Keratinocyte (primary cell): ENCODE measurements at regions not wholly inside any gene's neighbourhood (a gene's known extent, or its start where the extent isn't known, plus 50 kb on each side); places are given as distances from the start of the nearest gene placed in this dataset.

Source experiments
- DNase-seq: peaks from one replicate; pipeline ENCODE4 v3.0.0-alpha.2; 2011; ENCODE audit warnings: low read depth, missing footprints, low spot score
- FAIRE-seq: peaks from 2 replicates; lab custom pipeline; 2011; peaks lifted over from hg19 to GRCh38; lab: Jason Lieb, UNC
- H2AFZ ChIP-seq: 2 replicates; pipeline ENCODE4 v1.6.0; 2012; ENCODE audit warnings: low read length, control low read depth, inconsistent platforms; ENCODE audit not compliant: control insufficient read depth
- H3K27ac ChIP-seq: 2 replicates; pipeline ENCODE4 v1.5.1; 2011; ENCODE audit warnings: low read length; ENCODE audit not compliant: control insufficient read depth, insufficient read depth
- H3K27me3 ChIP-seq: 3 replicates; pipeline ENCODE4 v1.6.0; 2011; ENCODE audit warnings: low read length; ENCODE audit not compliant: control insufficient read depth, insufficient read depth; ENCODE audit errors: extremely low read depth
- H3K36me3 ChIP-seq, 2 experiments: 2 replicates in 1 of 2; 3 replicates in 1 of 2; pipeline ENCODE4 v1.5.1; 2011; ENCODE audit warnings: low read length in 2 of 2, mild to moderate bottlenecking in 1 of 2; ENCODE audit not compliant: control insufficient read depth in 2 of 2, insufficient read depth in 2 of 2; ENCODE audit errors: extremely low read depth in 1 of 2
- H3K4me1 ChIP-seq: 3 replicates; pipeline ENCODE4 v1.5.1; 2011; ENCODE audit warnings: low read length; ENCODE audit not compliant: control insufficient read depth, insufficient read depth; ENCODE audit errors: extremely low read depth
- H3K4me2 ChIP-seq: 3 replicates; pipeline ENCODE4 v1.6.0; 2011; ENCODE audit warnings: low read depth, low read length; ENCODE audit not compliant: control insufficient read depth, insufficient read depth; ENCODE audit errors: extremely low read depth
- H3K4me3 ChIP-seq, 3 experiments: fragments of 200-600 bp in 1 of 3; sonication (generic) in 1 of 3; 2 replicates in 2 of 3; 3 replicates in 1 of 3; pipeline ENCODE4 v1.5.1; 2011 to 2016; ENCODE audit warnings: low read length in 3 of 3, mild to moderate bottlenecking in 3 of 3, control low read depth in 2 of 3, inconsistent platforms in 1 of 3, low read depth in 1 of 3, mixed read lengths in 1 of 3, mixed run types in 1 of 3, moderate library complexity in 1 of 3; ENCODE audit not compliant: control insufficient read depth in 2 of 3, insufficient read depth in 2 of 3; ENCODE audit errors: extremely low read depth in 1 of 3
- H3K79me2 ChIP-seq: 2 replicates; pipeline ENCODE4 v1.6.0; 2012; ENCODE audit warnings: low read length; ENCODE audit not compliant: control insufficient read depth, insufficient read depth
- H3K9ac ChIP-seq: 3 replicates; pipeline ENCODE4 v1.6.0; 2011; ENCODE audit warnings: low read length; ENCODE audit not compliant: control insufficient read depth, insufficient read depth; ENCODE audit errors: extremely low read depth
- H3K9me1 ChIP-seq: 3 replicates; pipeline ENCODE4 v1.6.0; 2011; ENCODE audit warnings: low read length; ENCODE audit not compliant: control insufficient read depth, insufficient read depth; ENCODE audit errors: extremely low read depth
- H3K9me3 ChIP-seq: 2 replicates; pipeline ENCODE4 v1.5.1; 2012; ENCODE audit warnings: low read depth, low read length; ENCODE audit not compliant: control insufficient read depth
- H4K20me1 ChIP-seq: 3 replicates; pipeline ENCODE4 v1.6.0; 2011; ENCODE audit warnings: low read length; ENCODE audit not compliant: control insufficient read depth, insufficient read depth; ENCODE audit errors: extremely low read depth
- CTCF ChIP-seq, 3 experiments: IDR thresholded peaks in 1 of 3; conservative IDR thresholded peaks in 1 of 3; optimal IDR thresholded peaks in 1 of 3; 2 replicates in 2 of 3; 3 replicates in 1 of 3; pipeline versions ENCODE3 to v1.5.1; 2011; ENCODE audit warnings: low read length in 3 of 3, mild to moderate bottlenecking in 3 of 3, moderate library complexity in 2 of 3, control low read depth in 1 of 3, inconsistent platforms in 1 of 3; ENCODE audit not compliant: insufficient read depth in 2 of 3; ENCODE audit errors: extremely low read depth in 1 of 3
- EZH2 ChIP-seq: IDR thresholded peaks from one replicate; pipeline ENCODE4 v1.6.1; 2012; ENCODE audit warnings: inconsistent platforms, mild to moderate bottlenecking, low read length, moderate library complexity
- dilution Hi-C: fragments of 300-500 bp; cut with MboI; formaldehyde crosslinking; loops from one replicate; pipeline ENCODE4 v1.7.0; 2020; ENCODE audit warnings: low sequenced_read_pairs; ENCODE audit not compliant: extremely low pct_ligation_motif_present

- no peaks in the 10 kb centered on the region for H3K4me1 ChIP-seq
- FAIRE-seq, result no peak
- no peaks in the 10 kb centered on the region for H3K36me3 ChIP-seq
- no peaks in the 10 kb centered on the region for H3K9me1 ChIP-seq
- H3K4me2 ChIP-seq, result no peak overlapping the region
- dilution Hi-C loops, result no loop called here
- no peaks in the 10 kb centered on the region for H4K20me1 ChIP-seq
- H3K4me3 ChIP-seq, result no peak overlapping the region
- no peaks in the 10 kb centered on the region for H3K9me3 ChIP-seq
- TF ChIP-seq EZH2 (no peak), CTCF (optimal IDR thresholded peaks at IDR 0.05 in 1 of 3, IDR thresholded peaks at IDR 0.05 in 1 of 3, conservative IDR thresholded peaks at IDR 0.05 in 1 of 3; ENCODE audit: extremely low read depth in 1 of 3, insufficient read depth in 2 of 3, low read length in 3 of 3) (no peak)
- no peak for DNase-seq
- H3K9ac ChIP-seq, result no peak overlapping the region
- H3K27ac ChIP-seq, result no peak overlapping the region
- no peaks in the 10 kb centered on the region for H3K79me2 ChIP-seq
- H3K27me3 ChIP-seq, result no peaks in the 10 kb centered on the region
- H2AFZ ChIP-seq, result no peak overlapping the region
These were observed 91.8 kb upstream of the CHST9 start for GRCh38 chr18:27276886-27277285.

DNA sequence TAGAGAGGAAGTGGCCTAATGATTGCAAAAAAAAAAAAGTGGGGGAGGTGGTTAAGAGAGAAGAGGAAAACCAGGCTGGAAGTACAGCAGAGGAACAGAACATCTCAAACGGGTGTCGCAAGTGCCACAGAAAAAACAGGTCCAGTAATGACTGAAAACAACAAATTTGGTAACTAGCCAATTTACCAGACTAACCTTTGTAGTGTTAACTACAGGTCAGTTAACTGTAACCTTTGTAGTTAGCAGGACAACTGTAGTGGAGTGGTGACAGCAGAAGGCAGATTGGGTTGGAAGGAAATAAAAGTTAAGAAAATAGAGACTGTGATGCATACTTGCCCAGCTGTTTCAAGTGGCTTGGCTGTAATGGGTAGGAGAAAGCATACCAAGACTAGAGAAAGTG lies 91.4 kb upstream of the CHST9 start:
- no peaks in the 10 kb centered on the region for H3K9me1 ChIP-seq
- H3K4me2 ChIP-seq, result no peak overlapping the region
- H3K36me3 ChIP-seq, result no peaks in the 10 kb centered on the region
- DNase-seq (no peak), FAIRE-seq (no peak)
- H3K4me3 ChIP-seq, result no peak overlapping the region
- H2AFZ ChIP-seq, result no peak overlapping the region
- TF ChIP-seq CTCF (optimal IDR thresholded peaks at IDR 0.05 in 1 of 3, IDR thresholded peaks at IDR 0.05 in 1 of 3, conservative IDR thresholded peaks at IDR 0.05 in 1 of 3; ENCODE audit: extremely low read depth in 1 of 3, insufficient read depth in 2 of 3, low read length in 3 of 3), result no peak
- TF ChIP-seq EZH2, result no peak
- H4K20me1 ChIP-seq, result no peaks in the 10 kb centered on the region
- no peaks in the 10 kb centered on the region for H3K4me1 ChIP-seq
- H3K27me3 ChIP-seq, result no peaks in the 10 kb centered on the region
- dilution Hi-C loops, result no loop called here
- no peaks in the 10 kb centered on the region for H3K9me3 ChIP-seq
- H3K27ac ChIP-seq, result no peak overlapping the region
- H3K9ac ChIP-seq, result no peak overlapping the region
- H3K79me2 ChIP-seq, result no peaks in the 10 kb centered on the region
